GM21619 (cell line): ENCODE measurements at regions not wholly inside any gene's neighbourhood (a gene's known extent, or its start where the extent isn't known, plus 50 kb on each side); places are given as distances from the start of the nearest gene placed in this dataset.
"Not testable (repeated sequence)": the region's sequence is repeated elsewhere in the genome, so short reads cannot be mapped to it uniquely, and the experiment has no call there.

Source experiments
- ATAC-seq: cut with Tn5 transposase; IDR thresholded peaks from one replicate; pipeline ENCODE4 v1.9.1; 2021; ENCODE audit not compliant: unreplicated experiment

GRCh38 chr18:39611381-39612100, 2045.9 kb upstream of the CELF4 start:
- ATAC-seq, result no peak

- ATAC-seq, result no peak
These were observed 2041.4 kb upstream of the CELF4 start for GRCh38 chr18:39607034-39607433.

GRCh38 chr18:39604836-39605235, 2039.2 kb upstream of the CELF4 start:
- no peak for ATAC-seq

GRCh38 chr18:39602131-39602530, 2036.5 kb upstream of the CELF4 start:
- no peak for ATAC-seq

GRCh38 chr18:39600894-39601293, 2035.3 kb upstream of the CELF4 start:
- no peak for ATAC-seq

- no peak for ATAC-seq
These were observed 2033.7 kb upstream of the CELF4 start for GRCh38 chr18:39599251-39599650.

GRCh38 chr18:39596891-39597290, 2031.3 kb upstream of the CELF4 start:
- no peak for ATAC-seq

GRCh38 chr18:39596221-39596620, 2030.6 kb upstream of the CELF4 start:
- ATAC-seq, result no peak

GRCh38 chr18:39594206-39594605, 2028.6 kb upstream of the CELF4 start:
- ATAC-seq, result no peak

GRCh38 chr18:39591649-39592048, 2026.1 kb upstream of the CELF4 start:
- ATAC-seq, result no peak

- no peak for ATAC-seq
These were observed 2023.9 kb upstream of the CELF4 start for GRCh38 chr18:39589496-39589895.

GRCh38 chr18:39587586-39587985, 2022.0 kb upstream of the CELF4 start:
- no peak for ATAC-seq

GRCh38 chr18:39586741-39587140, 2021.1 kb upstream of the CELF4 start:
- no peak for ATAC-seq

GRCh38 chr18:39574897-39575296, 2009.3 kb upstream of the CELF4 start:
- no peak for ATAC-seq

- ATAC-seq, result no peak
These were observed 2005.9 kb upstream of the CELF4 start for GRCh38 chr18:39571511-39571910.

- not testable (repeated sequence) for ATAC-seq
These were observed 2000.1 kb upstream of the CELF4 start for GRCh38 chr18:39565551-39566230.

GRCh38 chr18:39564716-39565115, 1999.1 kb upstream of the CELF4 start:
- ATAC-seq, result no peak

GRCh38 chr18:39561126-39561525, 1995.5 kb upstream of the CELF4 start:
- ATAC-seq, result no peak

GRCh38 chr18:39558658-39559057, 1993.1 kb upstream of the CELF4 start:
- no peak for ATAC-seq

GRCh38 chr18:39555496-39555895, 1989.9 kb upstream of the CELF4 start:
- no peak for ATAC-seq

- no peak for ATAC-seq
These were observed 1985.1 kb upstream of the CELF4 start for GRCh38 chr18:39550701-39551100.

GRCh38 chr18:39549144-39549543, 1983.5 kb upstream of the CELF4 start:
- no peak for ATAC-seq

- no peak for ATAC-seq
These were observed 1966.1 kb upstream of the CELF4 start for GRCh38 chr18:39531659-39532058.
